Psoas muscle (tissue), 7 donors: ENCODE measurements at regions not wholly inside any gene's neighbourhood (a gene's known extent, or its start where the extent isn't known, plus 50 kb on each side); places are given as distances from the start of the nearest gene placed in this dataset.

ENCODE experiments used
- ATAC-seq, 4 donors: fragments of 200-7000 bp; cut with Tn5 transposase; one replicate each; pipeline ENCODE4 v1.9.1; 2020; ENCODE audit warnings: moderate library complexity in 3 of 4, mild to moderate bottlenecking in 2 of 4
- DNase-seq, 2 donors: peaks; one replicate each; pipeline ENCODE4 v3.0.0-alpha.2; 2020
- H3K27ac ChIP-seq: fragments of 200-600 bp; one replicate; pipeline ENCODE4 v1.8.0; 2022
- H3K27me3 ChIP-seq, 3 donors: fragments of 200-600 bp in 1 of 3; one replicate each; pipeline versions ENCODE4 v1.6.1 to v1.8.0; 2013 to 2022; ENCODE audit warnings: low read length in 2 of 3, mild to moderate bottlenecking in 2 of 3, moderate library complexity in 1 of 3; ENCODE audit not compliant: insufficient read depth in 3 of 3
- H3K36me3 ChIP-seq, 2 donors: fragments of 200-600 bp in 1 of 2; one replicate each; pipeline versions ENCODE4 v1.6.1 to v1.8.0; 2013 to 2022; ENCODE audit warnings: low read depth in 1 of 2, mild to moderate bottlenecking in 1 of 2, moderate library complexity in 1 of 2; ENCODE audit not compliant: insufficient read depth in 1 of 2
- H3K4me1 ChIP-seq: fragments of 200-600 bp; one replicate; pipeline ENCODE4 v1.8.0; 2022
- H3K4me3 ChIP-seq: fragments of 200-600 bp; one replicate; pipeline ENCODE4 v1.8.0; 2022; ENCODE audit warnings: mild to moderate bottlenecking
- H3K9me3 ChIP-seq: fragments of 200-600 bp; one replicate; pipeline ENCODE4 v1.8.0; 2022
- CTCF ChIP-seq: fragments of 200-600 bp; IDR thresholded peaks from one replicate; pipeline ENCODE4 v1.8.0; 2022; ENCODE audit warnings: antibody characterized with exemption
- WGBS, 3 donors: extraction: QIAGEN DNeasy Blood & Tissue Kit; methylation state at CpG; one replicate each; pipeline versions ENCODE4 v1.1.6 to v1.1.7; 2013; 5-methylcytosine and 5-hydroxymethylcytosine counted together
- intact Hi-C, 2 donors: fragments of 100-400 bp; cut with DNase I; formaldehyde crosslinking; loops; one replicate each; pipeline versions ENCODE4 v1.11.0 to v1.14.2; 2022
- donor health status: healthy with polysubstance abuse.
- donor health status: DM: no; HTN: no; CAD: no; lungs with moderate emphysema.
- donor health status: Bipolar disorder and iron deficiency.
- donor health status: healthy.
- donor health status: DM: yes; HTN: yes; CAD: no.
- donor health status: DM: no; HTN: no; CAD: no.
- donor health status: DM: yes; HTN: yes; CAD: no.

GRCh38 chr1:164382384-164382783 is 176.6 kb upstream of the PBX1 start:
- no peak overlapping the region for H3K27ac ChIP-seq
- H3K36me3 ChIP-seq = no peaks in the 10 kb centered on the region
- H3K4me1 ChIP-seq = no peaks in the 10 kb centered on the region
- H3K27me3 ChIP-seq = no peaks in the 10 kb centered on the region
- TF ChIP-seq CTCF = no peak
- intact Hi-C loops = no loop called here
- WGBS, 3 donors = 84 to 85% (median 84%) methylated on average over 8 of the region's 8 CpGs
- no peak overlapping the region for H3K4me3 ChIP-seq
- ATAC-seq (no peak), DNase-seq (no peak)
- no peaks in the 10 kb centered on the region for H3K9me3 ChIP-seq

GRCh38 chr1:164384262-164384661 is 174.7 kb upstream of the PBX1 start:
- Histone ChIP-seq H3K9me3 (no peaks in the 10 kb centered on the region), H3K36me3 (no peaks in the 10 kb centered on the region), H3K4me1 (no peaks in the 10 kb centered on the region), H3K27ac (no peak overlapping the region), H3K4me3 (no peak overlapping the region), H3K27me3 (no peaks in the 10 kb centered on the region)
- ATAC-seq = no peak
- intact Hi-C loops = no loop called here
- TF ChIP-seq CTCF = no peak
- DNase-seq = no peak
- 91 to 98% (median 92%) methylated on average over 3 of the region's 3 CpGs for WGBS, 3 donors

- Histone ChIP-seq H3K27me3 (no peaks in the 10 kb centered on the region), H3K27ac (no peak overlapping the region), H3K4me1 (no peaks in the 10 kb centered on the region), H3K36me3 (no peaks in the 10 kb centered on the region), H3K4me3 (no peak overlapping the region), H3K9me3 (no peaks in the 10 kb centered on the region)
- WGBS, 3 donors = 60 to 66% (median 61%) methylated on average over 2 of the region's 2 CpGs
- ATAC-seq (no peak), DNase-seq (no peak)
- intact Hi-C loops = no loop called here
- TF ChIP-seq CTCF = no peak
These were observed 141.8 kb upstream of the PBX1 start for GRCh38 chr1:164417016-164417704.

- WGBS, 3 donors = 71 to 84% (median 83%) methylated on average over 1 of the region's 1 CpG
- Histone ChIP-seq H3K4me3 (no peak overlapping the region), H3K9me3 (no peaks in the 10 kb centered on the region), H3K36me3 (no peaks in the 10 kb centered on the region), H3K27me3 (no peaks in the 10 kb centered on the region), H3K27ac (no peak overlapping the region), H3K4me1 (no peaks in the 10 kb centered on the region)
- no peak for DNase-seq
- intact Hi-C loops = no loop called here
- no peak for ATAC-seq
- TF ChIP-seq CTCF = no peak
These were observed 135.8 kb upstream of the PBX1 start for GRCh38 chr1:164423136-164423535.
